ENCODE measurements at regions not wholly inside any gene's neighbourhood (a gene's known extent, or its start where the extent isn't known, plus 50 kb on each side); places are given as distances from the start of the nearest gene placed in this dataset.

DNA sequence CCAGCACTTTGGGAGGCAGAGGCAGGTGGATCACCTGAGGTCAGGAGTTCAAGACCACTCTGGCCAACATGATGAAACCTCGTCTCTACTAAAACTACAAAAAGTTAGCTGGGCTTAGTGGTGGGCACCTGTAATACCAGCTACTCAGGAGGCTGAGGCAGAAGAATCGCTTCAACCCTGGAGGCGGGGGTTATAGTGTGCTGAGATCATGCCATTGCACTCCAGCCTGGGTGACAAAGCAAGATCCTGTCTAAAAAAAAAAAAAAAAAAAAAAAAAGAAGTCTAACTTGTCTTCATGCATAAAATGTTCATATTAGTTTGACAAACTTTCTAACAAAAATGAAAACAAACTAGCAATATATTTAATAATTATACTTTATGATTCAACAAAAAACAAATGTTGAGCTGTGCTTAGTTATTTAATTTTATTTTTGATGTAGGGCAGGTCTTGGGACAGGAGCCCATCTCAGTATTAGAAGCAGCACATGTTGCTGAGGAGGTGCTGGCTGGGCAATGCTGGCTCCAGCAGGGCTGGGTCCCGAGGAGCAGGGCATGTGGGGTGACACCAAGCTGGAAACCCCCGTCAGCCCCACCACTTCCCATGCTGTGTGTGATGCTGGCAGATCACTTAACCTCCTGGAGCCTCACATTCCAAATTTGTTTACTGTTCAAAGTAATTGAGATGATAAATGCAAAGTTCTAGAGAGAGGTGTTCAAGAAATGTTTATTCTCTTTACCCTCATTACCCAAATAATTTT lies 335.3 kb upstream of the KLF6 start:
- Mint-ChIP-seq H3K27ac (ENCODE audit: unreplicated experiment) (no peak overlapping the region), H3K4me3 (ENCODE audit: low read depth, unreplicated experiment) (no peak overlapping the region), H3K4me1 (ENCODE audit: low read depth, unreplicated experiment) (no peaks in the 10 kb centered on the region), H3K36me3 (ENCODE audit: insufficient read depth, unreplicated experiment) (no peaks in the 10 kb centered on the region), H3K9me3 (ENCODE audit: low read depth, unreplicated experiment) (peaks cover 5% of the 10 kb centered on the region), H3K27me3 (ENCODE audit: unreplicated experiment) (peaks cover 19% of the 10 kb centered on the region)
- TF ChIP-seq, protein P1, sequence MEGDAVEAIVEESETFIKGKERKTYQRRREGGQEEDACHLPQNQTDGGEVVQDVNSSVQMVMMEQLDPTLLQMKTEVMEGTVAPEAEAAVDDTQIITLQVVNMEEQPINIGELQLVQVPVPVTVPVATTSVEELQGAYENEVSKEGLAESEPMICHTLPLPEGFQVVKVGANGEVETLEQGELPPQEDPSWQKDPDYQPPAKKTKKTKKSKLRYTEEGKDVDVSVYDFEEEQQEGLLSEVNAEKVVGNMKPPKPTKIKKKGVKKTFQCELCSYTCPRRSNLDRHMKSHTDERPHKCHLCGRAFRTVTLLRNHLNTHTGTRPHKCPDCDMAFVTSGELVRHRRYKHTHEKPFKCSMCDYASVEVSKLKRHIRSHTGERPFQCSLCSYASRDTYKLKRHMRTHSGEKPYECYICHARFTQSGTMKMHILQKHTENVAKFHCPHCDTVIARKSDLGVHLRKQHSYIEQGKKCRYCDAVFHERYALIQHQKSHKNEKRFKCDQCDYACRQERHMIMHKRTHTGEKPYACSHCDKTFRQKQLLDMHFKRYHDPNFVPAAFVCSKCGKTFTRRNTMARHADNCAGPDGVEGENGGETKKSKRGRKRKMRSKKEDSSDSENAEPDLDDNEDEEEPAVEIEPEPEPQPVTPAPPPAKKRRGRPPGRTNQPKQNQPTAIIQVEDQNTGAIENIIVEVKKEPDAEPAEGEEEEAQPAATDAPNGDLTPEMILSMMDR (IDR thresholded peaks at IDR 0.05; ENCODE audit: unreplicated experiment) = no peak
- no TSS peak for BruUV-seq (replicated peaks)
- intact Hi-C loops (cut with micrococcal nuclease; ENCODE audit: unreplicated experiment) = no loop called here
- DNase-seq = no peak
- CTCF ChIA-PET = interaction anchor here (0.7 kb wide), 1 partner anchor 711 kb away, joined by 4 read pairs; no protein-coding TSS in a partner anchor

DNA sequence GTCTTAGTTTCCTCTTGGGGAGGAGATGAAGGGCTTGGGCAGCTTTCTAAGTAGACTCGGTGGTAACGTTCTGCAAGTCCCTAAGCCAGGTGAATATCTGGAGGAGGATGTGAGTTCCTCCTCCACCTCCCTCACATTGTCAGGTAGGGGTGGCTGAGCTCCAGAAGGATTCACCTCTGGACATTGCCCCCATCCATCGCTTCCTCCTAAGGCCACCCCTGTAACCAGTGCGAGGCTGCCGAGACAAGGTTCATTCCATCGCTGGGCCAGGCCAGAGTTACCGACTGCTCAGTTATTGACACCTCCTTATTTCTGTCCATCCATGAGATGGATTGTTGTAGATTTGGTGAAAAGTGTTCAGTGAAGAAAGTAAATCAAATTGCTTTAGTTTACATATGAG lies 334.1 kb upstream of the KLF6 start:
- no TSS peak for BruUV-seq (replicated peaks)
- H3K4me3 Mint-ChIP-seq (ENCODE audit: low read depth, unreplicated experiment) = no peak overlapping the region
- peaks cover 3% of the 10 kb centered on the region for H3K9me3 Mint-ChIP-seq (ENCODE audit: low read depth, unreplicated experiment)
- DNase-seq = no peak
- intact Hi-C loops (cut with micrococcal nuclease; ENCODE audit: unreplicated experiment) = no loop called here
- H3K27ac Mint-ChIP-seq (ENCODE audit: unreplicated experiment) = no peak overlapping the region
- TF ChIP-seq, protein P1 (IDR thresholded peaks at IDR 0.05; ENCODE audit: unreplicated experiment) = no peak
- CTCF ChIA-PET = no interaction called here
- H3K4me1 Mint-ChIP-seq (ENCODE audit: low read depth, unreplicated experiment) = no peaks in the 10 kb centered on the region
- H3K27me3 Mint-ChIP-seq (ENCODE audit: unreplicated experiment) = peaks cover 19% of the 10 kb centered on the region
- no peaks in the 10 kb centered on the region for H3K36me3 Mint-ChIP-seq (ENCODE audit: insufficient read depth, unreplicated experiment)

GRCh38 chr10:4117604-4118003 lies 332.6 kb upstream of the KLF6 start:
- TF ChIP-seq, protein P1 (IDR thresholded peaks at IDR 0.05; ENCODE audit: unreplicated experiment) = no peak
- no peaks in the 10 kb centered on the region for H3K4me1 Mint-ChIP-seq (ENCODE audit: low read depth, unreplicated experiment)
- intact Hi-C loops (cut with micrococcal nuclease; ENCODE audit: unreplicated experiment) = no loop called here
- H3K27me3 Mint-ChIP-seq (ENCODE audit: unreplicated experiment) = peaks cover 19% of the 10 kb centered on the region
- H3K27ac Mint-ChIP-seq (ENCODE audit: unreplicated experiment) = no peak overlapping the region
- peaks cover 3% of the 10 kb centered on the region for H3K9me3 Mint-ChIP-seq (ENCODE audit: low read depth, unreplicated experiment)
- no TSS peak for BruUV-seq (replicated peaks)
- no peak overlapping the region for H3K4me3 Mint-ChIP-seq (ENCODE audit: low read depth, unreplicated experiment)
- no peaks in the 10 kb centered on the region for H3K36me3 Mint-ChIP-seq (ENCODE audit: insufficient read depth, unreplicated experiment)
- DNase-seq = no peak
- CTCF ChIA-PET = no interaction called here

DNA sequence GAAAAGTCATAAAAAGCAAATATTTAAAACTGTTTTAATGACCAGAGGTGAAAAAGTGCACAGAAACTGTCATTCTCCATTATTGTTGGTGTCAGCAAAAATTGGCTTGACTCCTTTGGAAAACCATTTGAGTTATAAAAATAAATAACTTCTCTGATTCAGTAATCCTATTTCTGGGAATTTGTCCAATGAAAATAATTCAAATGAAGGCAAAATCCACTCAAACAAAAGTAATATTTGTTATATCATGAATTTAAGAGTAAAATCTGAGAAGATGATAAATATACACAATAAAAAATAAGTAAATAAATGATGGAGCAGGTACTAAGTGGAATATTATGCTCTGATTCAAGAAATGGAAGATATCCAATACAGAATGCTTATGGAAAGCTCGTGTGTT lies 326.6 kb upstream of the KLF6 start:
- no peak overlapping the region for H3K4me3 Mint-ChIP-seq (ENCODE audit: low read depth, unreplicated experiment)
- CTCF ChIA-PET = no interaction called here
- no peaks in the 10 kb centered on the region for H3K9me3 Mint-ChIP-seq (ENCODE audit: low read depth, unreplicated experiment)
- TF ChIP-seq, protein P1 (IDR thresholded peaks at IDR 0.05; ENCODE audit: unreplicated experiment) = no peak
- H3K27ac Mint-ChIP-seq (ENCODE audit: unreplicated experiment) = no peak overlapping the region
- H3K4me1 Mint-ChIP-seq (ENCODE audit: low read depth, unreplicated experiment) = no peaks in the 10 kb centered on the region
- H3K36me3 Mint-ChIP-seq (ENCODE audit: insufficient read depth, unreplicated experiment) = no peaks in the 10 kb centered on the region
- BruUV-seq (replicated peaks) = no TSS peak
- intact Hi-C loops (cut with micrococcal nuclease; ENCODE audit: unreplicated experiment) = no loop called here
- no peak for DNase-seq
- H3K27me3 Mint-ChIP-seq (ENCODE audit: unreplicated experiment) = peaks cover 3% of the 10 kb centered on the region

Data from Calu3 (cell line).